C4-2B (cell line): ENCODE measurements at regions not wholly inside any gene's neighbourhood (a gene's known extent, or its start where the extent isn't known, plus 50 kb on each side); places are given as distances from the start of the nearest gene placed in this dataset.
"Not testable (repeated sequence)": the region's sequence is repeated elsewhere in the genome, so short reads cannot be mapped to it uniquely, and the experiment has no call there.

ENCODE experiments used
- ZFX ChIP-seq: fragments of 450-650 bp; IDR thresholded peaks from 2 replicates; pipeline ENCODE4 v1.6.1; 2017
- TF ChIP-seq, protein P1 (sequence below): fragments of 450-650 bp; conservative IDR thresholded peaks from 2 replicates; pipeline ENCODE4 v1.5.1; 2017; ENCODE audit warnings: mild to moderate bottlenecking

DNA sequence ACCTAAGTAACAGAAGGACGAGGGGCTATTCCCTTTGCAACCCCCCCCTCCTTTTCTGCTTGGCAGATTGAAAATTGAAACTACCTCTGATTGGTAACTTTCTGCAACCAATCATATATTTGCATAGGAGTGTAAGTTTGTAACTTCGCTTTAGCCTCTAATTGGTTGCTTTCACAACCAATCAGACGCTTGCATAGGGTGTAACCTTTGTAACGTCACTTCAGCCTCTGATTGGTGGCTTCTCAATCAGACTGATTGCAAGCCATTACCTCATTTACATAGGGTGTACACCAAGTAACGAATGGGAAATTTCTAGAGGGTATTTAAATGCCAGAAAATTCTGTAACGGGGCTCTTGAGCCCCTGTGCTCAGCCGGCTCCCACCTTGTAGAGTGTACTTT is 131.9 kb upstream of the FOXD4L5 start:
- TF ChIP-seq, protein P1, sequence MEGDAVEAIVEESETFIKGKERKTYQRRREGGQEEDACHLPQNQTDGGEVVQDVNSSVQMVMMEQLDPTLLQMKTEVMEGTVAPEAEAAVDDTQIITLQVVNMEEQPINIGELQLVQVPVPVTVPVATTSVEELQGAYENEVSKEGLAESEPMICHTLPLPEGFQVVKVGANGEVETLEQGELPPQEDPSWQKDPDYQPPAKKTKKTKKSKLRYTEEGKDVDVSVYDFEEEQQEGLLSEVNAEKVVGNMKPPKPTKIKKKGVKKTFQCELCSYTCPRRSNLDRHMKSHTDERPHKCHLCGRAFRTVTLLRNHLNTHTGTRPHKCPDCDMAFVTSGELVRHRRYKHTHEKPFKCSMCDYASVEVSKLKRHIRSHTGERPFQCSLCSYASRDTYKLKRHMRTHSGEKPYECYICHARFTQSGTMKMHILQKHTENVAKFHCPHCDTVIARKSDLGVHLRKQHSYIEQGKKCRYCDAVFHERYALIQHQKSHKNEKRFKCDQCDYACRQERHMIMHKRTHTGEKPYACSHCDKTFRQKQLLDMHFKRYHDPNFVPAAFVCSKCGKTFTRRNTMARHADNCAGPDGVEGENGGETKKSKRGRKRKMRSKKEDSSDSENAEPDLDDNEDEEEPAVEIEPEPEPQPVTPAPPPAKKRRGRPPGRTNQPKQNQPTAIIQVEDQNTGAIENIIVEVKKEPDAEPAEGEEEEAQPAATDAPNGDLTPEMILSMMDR = not testable (repeated sequence)
- TF ChIP-seq ZFX = not testable (repeated sequence)
